ENCODE measurements at regions not wholly inside any gene's neighbourhood (a gene's known extent, or its start where the extent isn't known, plus 50 kb on each side); places are given as distances from the start of the nearest gene placed in this dataset.
A peak's percentile ranks its signal among the peaks of the same experiment; 100 is the strongest.

- no peak for TF ChIP-seq POLR2AphosphoS5 (IDR thresholded peaks at IDR 0.05; ENCODE audit: low read depth, low read length)
- no peak for TF ChIP-seq RNF2 (IDR thresholded peaks at IDR 0.05; ENCODE audit: borderline replicate concordance, low read depth, low read length, missing control alignments, poor library complexity, severe bottlenecking)
- no peak for TF ChIP-seq POLR2A (IDR thresholded peaks at IDR 0.05; ENCODE audit: control extremely low read depth in 1 of 2, low read depth in 2 of 2, low read length in 2 of 2)
- TF ChIP-seq EP300 (IDR thresholded peaks at IDR 0.05; ENCODE audit: borderline replicate concordance in 1 of 2, low read depth in 2 of 2, low read length in 2 of 2) = no peak
- TF ChIP-seq, protein P1, sequence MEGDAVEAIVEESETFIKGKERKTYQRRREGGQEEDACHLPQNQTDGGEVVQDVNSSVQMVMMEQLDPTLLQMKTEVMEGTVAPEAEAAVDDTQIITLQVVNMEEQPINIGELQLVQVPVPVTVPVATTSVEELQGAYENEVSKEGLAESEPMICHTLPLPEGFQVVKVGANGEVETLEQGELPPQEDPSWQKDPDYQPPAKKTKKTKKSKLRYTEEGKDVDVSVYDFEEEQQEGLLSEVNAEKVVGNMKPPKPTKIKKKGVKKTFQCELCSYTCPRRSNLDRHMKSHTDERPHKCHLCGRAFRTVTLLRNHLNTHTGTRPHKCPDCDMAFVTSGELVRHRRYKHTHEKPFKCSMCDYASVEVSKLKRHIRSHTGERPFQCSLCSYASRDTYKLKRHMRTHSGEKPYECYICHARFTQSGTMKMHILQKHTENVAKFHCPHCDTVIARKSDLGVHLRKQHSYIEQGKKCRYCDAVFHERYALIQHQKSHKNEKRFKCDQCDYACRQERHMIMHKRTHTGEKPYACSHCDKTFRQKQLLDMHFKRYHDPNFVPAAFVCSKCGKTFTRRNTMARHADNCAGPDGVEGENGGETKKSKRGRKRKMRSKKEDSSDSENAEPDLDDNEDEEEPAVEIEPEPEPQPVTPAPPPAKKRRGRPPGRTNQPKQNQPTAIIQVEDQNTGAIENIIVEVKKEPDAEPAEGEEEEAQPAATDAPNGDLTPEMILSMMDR (IDR thresholded peaks at IDR 0.05; ENCODE audit: control extremely low read depth in 1 of 3, insufficient read depth in 1 of 3, low read depth in 1 of 3, low read length in 3 of 3) = peak in 2 of 3 experiments; percentile 13 to 25; a peak in 2 of 4 replicates
- TF ChIP-seq CEBPB (IDR thresholded peaks at IDR 0.05; ENCODE audit: low read depth, low read length) = no peak
- TF ChIP-seq SP2 (IDR thresholded peaks at IDR 0.05; ENCODE audit: low read length) = no peak
- no peak for TF ChIP-seq KDM1A (IDR thresholded peaks at IDR 0.05; ENCODE audit: borderline replicate concordance, low read length)
- no peak for TF ChIP-seq RFX5 (IDR thresholded peaks at IDR 0.05; ENCODE audit: borderline replicate concordance, low read depth, low read length)
Measured at GRCh38 chr10:123451618-123452245, 214.4 kb upstream of the GPR26 start.

Data from H1 (cell line).